ENCODE measurements at regions not wholly inside any gene's neighbourhood (a gene's known extent, or its start where the extent isn't known, plus 50 kb on each side); places are given as distances from the start of the nearest gene placed in this dataset.

- TF ChIP-seq CTCF (IDR thresholded peaks at IDR 0.05; ENCODE audit: unreplicated experiment), result no peak
- H3K4me3 Mint-ChIP-seq (ENCODE audit: low read depth), result no peak overlapping the region
- no peaks in the 10 kb centered on the region for H3K36me3 Mint-ChIP-seq (ENCODE audit: insufficient read depth)
- H3K27ac Mint-ChIP-seq, result no peak overlapping the region
- H3K9me3 Mint-ChIP-seq (ENCODE audit: low read depth), result no peaks in the 10 kb centered on the region
- no peak for DNase-seq (ENCODE audit: low spot score, unreplicated experiment)
- H3K27me3 Mint-ChIP-seq, result peaks cover 5% of the 10 kb centered on the region
- no peaks in the 10 kb centered on the region for H3K4me1 Mint-ChIP-seq (ENCODE audit: low read depth)
Observed at GRCh38 chr21:25426580-25426979, 180.7 kb downstream of the MRPL39 start.

- no peak overlapping the region for H3K4me3 Mint-ChIP-seq (ENCODE audit: low read depth)
- peaks cover 5% of the 10 kb centered on the region for H3K27me3 Mint-ChIP-seq
- H3K36me3 Mint-ChIP-seq (ENCODE audit: insufficient read depth), result no peaks in the 10 kb centered on the region
- DNase-seq (ENCODE audit: low spot score, unreplicated experiment), result no peak
- H3K9me3 Mint-ChIP-seq (ENCODE audit: low read depth), result no peaks in the 10 kb centered on the region
- TF ChIP-seq CTCF (IDR thresholded peaks at IDR 0.05; ENCODE audit: unreplicated experiment), result no peak
- no peaks in the 10 kb centered on the region for H3K4me1 Mint-ChIP-seq (ENCODE audit: low read depth)
- H3K27ac Mint-ChIP-seq, result no peak overlapping the region
Observed at GRCh38 chr21:25425156-25425555, 182.1 kb downstream of the MRPL39 start.

GRCh38 chr21:25424634-25425033 is 182.6 kb downstream of the MRPL39 start:
- no peaks in the 10 kb centered on the region for H3K9me3 Mint-ChIP-seq (ENCODE audit: low read depth)
- no peak for TF ChIP-seq CTCF (IDR thresholded peaks at IDR 0.05; ENCODE audit: unreplicated experiment)
- no peak for DNase-seq (ENCODE audit: low spot score, unreplicated experiment)

GRCh38 chr21:25424048-25424447 is 183.2 kb downstream of the MRPL39 start:
- TF ChIP-seq CTCF (IDR thresholded peaks at IDR 0.05; ENCODE audit: unreplicated experiment), result no peak
- H3K4me3 Mint-ChIP-seq (ENCODE audit: low read depth), result no peak overlapping the region

More at GRCh38 chr21:25424634-25425033, 182.6 kb downstream of the MRPL39 start:
- Mint-ChIP-seq H3K36me3 (ENCODE audit: insufficient read depth) (no peaks in the 10 kb centered on the region), H3K4me3 (ENCODE audit: low read depth) (no peak overlapping the region), H3K4me1 (ENCODE audit: low read depth) (no peaks in the 10 kb centered on the region), H3K27me3 (peaks cover 3% of the 10 kb centered on the region), H3K27ac (no peak overlapping the region)

GRCh38 chr21:25422610-25423608 is 184.4 kb downstream of the MRPL39 start:
- H3K4me1 Mint-ChIP-seq (ENCODE audit: low read depth), result no peaks in the 10 kb centered on the region
- no peaks in the 10 kb centered on the region for H3K9me3 Mint-ChIP-seq (ENCODE audit: low read depth)
- no peak for DNase-seq (ENCODE audit: low spot score, unreplicated experiment)
- H3K27me3 Mint-ChIP-seq, result no peaks in the 10 kb centered on the region
- H3K4me3 Mint-ChIP-seq (ENCODE audit: low read depth), result no peak overlapping the region
- H3K36me3 Mint-ChIP-seq (ENCODE audit: insufficient read depth), result no peaks in the 10 kb centered on the region
- no peak overlapping the region for H3K27ac Mint-ChIP-seq
- no peak for TF ChIP-seq CTCF (IDR thresholded peaks at IDR 0.05; ENCODE audit: unreplicated experiment)

More at GRCh38 chr21:25424048-25424447, 183.2 kb downstream of the MRPL39 start:
- no peaks in the 10 kb centered on the region for H3K36me3 Mint-ChIP-seq (ENCODE audit: insufficient read depth)
- H3K9me3 Mint-ChIP-seq (ENCODE audit: low read depth), result no peaks in the 10 kb centered on the region
- no peak for DNase-seq (ENCODE audit: low spot score, unreplicated experiment)
- no peaks in the 10 kb centered on the region for H3K27me3 Mint-ChIP-seq
- no peaks in the 10 kb centered on the region for H3K4me1 Mint-ChIP-seq (ENCODE audit: low read depth)
- no peak overlapping the region for H3K27ac Mint-ChIP-seq
